HG02981 (cell line): ENCODE measurements at regions not wholly inside any gene's neighbourhood (a gene's known extent, or its start where the extent isn't known, plus 50 kb on each side); places are given as distances from the start of the nearest gene placed in this dataset.

ENCODE experiments used
- ATAC-seq: cut with Tn5 transposase; IDR thresholded peaks from one replicate; pipeline ENCODE4 v1.9.1; 2021; ENCODE audit warnings: mild to moderate bottlenecking, moderate library complexity; ENCODE audit not compliant: unreplicated experiment

- no peak for ATAC-seq
Measured at GRCh38 chr1:234750922-234751627, 141.1 kb upstream of the IRF2BP2 start.

GRCh38 chr1:234748713-234749112 is 138.7 kb upstream of the IRF2BP2 start:
- no peak for ATAC-seq

DNA sequence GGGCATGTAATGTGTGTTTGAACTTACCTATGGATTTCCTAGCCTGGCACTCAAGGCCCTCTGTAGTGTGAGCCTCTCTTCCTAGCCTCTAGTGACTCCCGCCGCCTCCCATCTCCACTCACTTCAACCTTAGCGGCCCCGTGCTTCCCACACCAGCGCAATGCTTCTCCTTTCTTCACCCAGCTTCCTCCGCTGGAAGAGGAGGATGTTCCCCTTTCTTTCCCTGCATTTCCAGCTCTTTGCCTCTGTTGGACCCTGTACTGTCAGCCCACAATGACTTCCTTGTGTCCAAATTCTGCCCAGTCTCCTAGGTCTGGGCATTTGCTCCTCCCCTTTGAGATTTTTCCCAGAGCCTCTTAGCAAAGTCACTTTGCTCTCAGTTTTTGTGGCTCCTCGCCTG is 138.1 kb upstream of the IRF2BP2 start:
- ATAC-seq = no peak

GRCh38 chr1:234746798-234747196 is 136.8 kb upstream of the IRF2BP2 start:
- no peak for ATAC-seq

- ATAC-seq = no peak
Measured at GRCh38 chr1:234745844-234746797, 136.1 kb upstream of the IRF2BP2 start.

GRCh38 chr1:234745276-234745675 is 135.3 kb upstream of the IRF2BP2 start:
- no peak for ATAC-seq

- ATAC-seq = no peak
Measured at GRCh38 chr1:234743791-234744611, 134.0 kb upstream of the IRF2BP2 start.

DNA sequence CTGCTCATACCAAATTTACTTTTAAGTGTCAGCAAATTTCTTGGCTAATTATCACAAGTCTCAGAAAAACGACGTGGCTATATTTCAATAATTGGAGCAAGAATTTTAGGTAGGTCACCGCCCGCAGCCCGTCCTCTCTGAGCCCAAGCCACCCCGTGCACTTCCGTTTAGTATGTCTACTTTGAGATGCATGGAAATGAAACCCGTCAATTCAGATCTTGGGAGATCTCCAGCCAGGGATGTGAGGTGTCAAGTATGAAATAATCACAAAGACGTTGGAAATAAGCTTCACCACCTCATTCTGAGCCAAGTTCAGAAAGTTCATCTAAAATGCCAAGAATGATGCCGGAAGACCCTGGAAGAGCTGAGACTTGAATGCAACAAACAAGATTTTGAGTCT is 132.6 kb upstream of the IRF2BP2 start:
- ATAC-seq = no peak

GRCh38 chr1:234737967-234738314 is 128.0 kb upstream of the IRF2BP2 start:
- ATAC-seq = no peak

GRCh38 chr1:234735916-234736315 is 125.9 kb upstream of the IRF2BP2 start:
- no peak for ATAC-seq

DNA sequence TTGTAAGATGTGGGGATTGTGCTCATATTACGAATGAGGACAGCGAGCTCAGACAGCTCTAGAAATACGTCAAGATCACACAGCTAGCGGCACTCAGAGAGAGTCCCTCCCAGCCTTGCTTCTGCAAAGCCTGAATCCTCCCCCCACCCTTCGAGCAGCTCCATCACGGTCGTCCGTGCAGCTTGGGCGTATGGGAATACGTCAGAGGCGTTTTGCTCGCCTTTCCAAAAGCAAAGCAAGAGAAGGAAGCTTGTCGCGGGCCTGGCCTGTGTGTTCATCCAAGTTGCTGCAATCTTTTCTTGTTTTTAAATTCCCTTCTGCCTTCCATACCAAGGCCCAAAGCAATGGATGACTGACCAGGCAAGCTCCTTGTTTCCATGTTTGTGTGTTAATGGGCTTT is 125.5 kb upstream of the IRF2BP2 start:
- no peak for ATAC-seq

DNA sequence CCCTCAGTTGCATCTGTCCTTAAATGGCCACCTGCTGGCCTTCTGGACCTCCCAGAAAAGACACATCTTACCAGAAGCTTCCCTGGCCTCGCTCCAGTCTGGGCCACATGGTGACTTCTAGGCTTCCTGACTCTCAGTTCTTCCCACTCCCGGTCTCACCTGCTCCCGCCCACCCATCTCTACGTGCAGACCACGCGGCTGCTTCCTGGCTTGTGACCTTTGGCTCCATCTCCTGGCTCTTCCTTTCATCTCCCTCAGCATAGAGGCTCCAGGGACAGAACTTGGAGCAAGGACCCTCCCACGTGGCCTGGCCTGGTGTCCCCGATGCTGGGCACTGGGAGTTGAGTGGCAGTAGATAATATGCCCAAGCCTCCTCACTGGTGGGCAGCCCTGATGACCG is 124.9 kb upstream of the IRF2BP2 start:
- no peak for ATAC-seq

- ATAC-seq = no peak
Measured at GRCh38 chr1:234734412-234734835, 124.4 kb upstream of the IRF2BP2 start.

- ATAC-seq = no peak
Measured at GRCh38 chr1:234733427-234733826, 123.4 kb upstream of the IRF2BP2 start.

GRCh38 chr1:234732671-234733390 is 122.9 kb upstream of the IRF2BP2 start:
- ATAC-seq = no peak

DNA sequence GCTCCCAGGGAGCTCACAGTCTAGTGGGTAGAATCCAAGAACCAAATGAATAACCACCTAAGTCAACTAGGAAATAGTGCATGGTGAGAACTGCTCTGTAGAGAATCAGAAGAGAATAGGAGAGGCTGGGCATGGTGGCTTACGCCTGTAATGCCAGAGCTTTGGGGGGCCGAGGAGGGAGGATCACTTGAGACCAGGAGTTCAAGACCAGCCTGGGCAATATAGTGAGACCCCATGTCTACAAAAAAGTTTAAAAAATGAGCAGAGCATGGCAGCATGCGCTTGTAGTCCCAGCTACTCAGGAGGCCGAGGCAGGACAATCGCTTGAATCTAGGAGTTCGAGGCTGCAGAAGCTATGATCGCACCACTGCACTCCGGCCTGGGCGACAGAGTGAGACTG is 122.3 kb upstream of the IRF2BP2 start:
- ATAC-seq = no peak

DNA sequence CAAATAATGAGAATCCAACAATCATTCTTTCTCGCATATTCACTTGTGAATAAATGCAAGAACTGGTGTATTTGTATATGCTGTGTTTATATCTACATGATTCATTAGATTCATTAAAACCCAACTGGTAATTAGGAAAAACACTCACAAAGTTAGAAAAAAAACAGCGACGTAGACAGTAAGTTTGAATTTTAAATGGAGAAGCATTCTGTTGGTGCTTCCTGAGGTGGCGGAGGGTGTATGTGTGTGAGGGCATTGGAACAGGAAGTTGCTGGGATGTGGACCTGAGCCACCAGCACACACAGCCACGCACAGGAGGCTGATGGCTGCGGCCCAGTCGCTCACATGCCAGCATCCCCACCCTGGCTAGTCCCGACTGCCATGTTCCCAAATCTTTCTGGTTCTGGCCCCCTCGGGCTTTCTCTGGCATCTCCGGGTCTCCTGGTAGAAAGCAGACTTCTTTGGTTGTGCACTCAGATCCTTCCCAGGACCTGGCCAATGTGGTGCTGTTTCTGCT is 121.6 kb upstream of the IRF2BP2 start:
- ATAC-seq = peak; percentile 26

DNA sequence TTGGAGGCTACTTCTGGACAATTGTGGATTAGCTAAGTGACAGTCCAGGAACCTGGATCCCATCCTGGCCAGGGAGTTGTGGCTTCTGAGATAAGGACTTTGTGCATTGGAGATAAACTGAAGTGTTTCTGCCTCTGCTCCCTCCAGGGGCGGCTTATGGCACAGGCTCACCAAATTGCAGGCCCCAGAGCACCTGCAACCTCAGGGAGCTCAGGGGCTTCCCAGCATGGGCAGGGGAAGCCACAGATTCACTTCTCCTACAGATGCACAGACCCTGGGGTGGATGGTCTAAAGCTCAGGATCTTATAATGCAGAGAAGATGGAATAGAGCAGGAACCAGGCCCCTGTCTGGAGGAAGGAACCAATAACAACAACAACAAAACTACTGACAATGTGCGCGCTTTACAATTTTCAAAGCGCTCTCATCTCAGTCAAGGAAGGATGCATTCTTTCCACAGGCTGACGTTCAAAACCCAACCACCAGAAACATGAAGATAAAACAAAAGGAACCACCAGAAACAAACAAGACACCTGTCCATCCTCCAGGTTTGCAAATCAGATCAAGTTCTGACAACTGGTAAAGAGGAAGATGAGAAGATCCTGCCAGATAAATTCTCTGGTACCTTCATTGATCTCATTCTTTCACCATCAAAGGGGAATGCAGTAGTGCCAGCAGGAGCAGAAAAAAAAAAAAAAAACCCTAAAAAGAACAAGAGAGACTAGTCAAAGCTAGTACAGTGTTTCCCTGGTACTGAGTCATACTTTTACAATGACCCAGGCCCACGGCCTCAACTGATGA is 121.0 kb upstream of the IRF2BP2 start:
- ATAC-seq = peak; percentile 67

GRCh38 chr1:234730475-234730769 is 120.4 kb upstream of the IRF2BP2 start:
- ATAC-seq = peak; percentile 5
